Type B pancreatic cell (in vitro differentiated cells): ENCODE measurements at regions not wholly inside any gene's neighbourhood (a gene's known extent, or its start where the extent isn't known, plus 50 kb on each side); places are given as distances from the start of the nearest gene placed in this dataset.

Experiments used
- DNase-seq: peaks from one replicate; pipeline ENCODE4 v3.0.0; 2021; ENCODE audit warnings: mixed read lengths; ENCODE audit not compliant: unreplicated experiment; ENCODE audit errors: extremely low spot score
- H3K27ac Mint-ChIP-seq: 2 replicates; pipeline ENCODE4 v1.8.0; 2021; ENCODE audit warnings: mild to moderate bottlenecking, mixed read lengths
- H3K27me3 Mint-ChIP-seq: 2 replicates; pipeline ENCODE4 v1.8.0; 2021; ENCODE audit warnings: mixed read lengths
- H3K36me3 Mint-ChIP-seq: 2 replicates; pipeline ENCODE4 v1.8.0; 2021; ENCODE audit warnings: mixed read lengths
- H3K4me1 Mint-ChIP-seq: one replicate; pipeline ENCODE4 v1.8.0; 2021; ENCODE audit warnings: mixed read lengths; ENCODE audit not compliant: unreplicated experiment
- H3K4me3 Mint-ChIP-seq: 2 replicates; pipeline ENCODE4 v1.8.0; 2021; ENCODE audit warnings: mild to moderate bottlenecking, mixed read lengths
- H3K9me3 Mint-ChIP-seq: 2 replicates; pipeline ENCODE4 v1.8.0; 2021; ENCODE audit warnings: mixed read lengths
- TF ChIP-seq, protein P1 (sequence below): fragments of 200-600 bp; sonication (generic); conservative IDR thresholded peaks from 2 replicates; pipeline ENCODE4 v1.5.0; 2021; ENCODE audit warnings: antibody characterized with exemption, mild to moderate bottlenecking

DNA sequence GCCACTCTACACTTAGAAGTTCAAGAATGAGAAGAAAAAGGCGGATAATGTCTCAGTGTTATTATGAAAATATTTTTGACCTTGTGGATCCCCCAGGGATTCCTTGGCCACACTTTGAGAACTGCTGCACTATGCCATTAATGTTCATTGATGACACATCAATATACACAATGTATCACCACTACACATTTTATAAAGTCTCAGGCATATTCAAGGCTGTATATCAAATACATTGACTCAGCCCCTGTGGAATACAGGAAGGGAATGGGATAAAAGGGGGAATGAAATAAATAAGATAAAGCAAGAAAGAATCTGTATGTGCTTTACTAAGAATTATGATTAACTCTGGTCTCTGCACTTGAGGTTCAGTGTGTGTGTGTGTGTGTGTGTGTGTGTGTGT lies 69.1 kb downstream of the INHBB start:
- no peak overlapping the region for H3K4me3 Mint-ChIP-seq
- TF ChIP-seq, protein P1, sequence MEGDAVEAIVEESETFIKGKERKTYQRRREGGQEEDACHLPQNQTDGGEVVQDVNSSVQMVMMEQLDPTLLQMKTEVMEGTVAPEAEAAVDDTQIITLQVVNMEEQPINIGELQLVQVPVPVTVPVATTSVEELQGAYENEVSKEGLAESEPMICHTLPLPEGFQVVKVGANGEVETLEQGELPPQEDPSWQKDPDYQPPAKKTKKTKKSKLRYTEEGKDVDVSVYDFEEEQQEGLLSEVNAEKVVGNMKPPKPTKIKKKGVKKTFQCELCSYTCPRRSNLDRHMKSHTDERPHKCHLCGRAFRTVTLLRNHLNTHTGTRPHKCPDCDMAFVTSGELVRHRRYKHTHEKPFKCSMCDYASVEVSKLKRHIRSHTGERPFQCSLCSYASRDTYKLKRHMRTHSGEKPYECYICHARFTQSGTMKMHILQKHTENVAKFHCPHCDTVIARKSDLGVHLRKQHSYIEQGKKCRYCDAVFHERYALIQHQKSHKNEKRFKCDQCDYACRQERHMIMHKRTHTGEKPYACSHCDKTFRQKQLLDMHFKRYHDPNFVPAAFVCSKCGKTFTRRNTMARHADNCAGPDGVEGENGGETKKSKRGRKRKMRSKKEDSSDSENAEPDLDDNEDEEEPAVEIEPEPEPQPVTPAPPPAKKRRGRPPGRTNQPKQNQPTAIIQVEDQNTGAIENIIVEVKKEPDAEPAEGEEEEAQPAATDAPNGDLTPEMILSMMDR: no peak
- no peaks in the 10 kb centered on the region for H3K9me3 Mint-ChIP-seq
- H3K4me1 Mint-ChIP-seq: no peaks in the 10 kb centered on the region
- H3K27ac Mint-ChIP-seq: no peak overlapping the region
- no peak for DNase-seq
- H3K36me3 Mint-ChIP-seq: no peaks in the 10 kb centered on the region
- peaks cover 11% of the 10 kb centered on the region for H3K27me3 Mint-ChIP-seq

DNA sequence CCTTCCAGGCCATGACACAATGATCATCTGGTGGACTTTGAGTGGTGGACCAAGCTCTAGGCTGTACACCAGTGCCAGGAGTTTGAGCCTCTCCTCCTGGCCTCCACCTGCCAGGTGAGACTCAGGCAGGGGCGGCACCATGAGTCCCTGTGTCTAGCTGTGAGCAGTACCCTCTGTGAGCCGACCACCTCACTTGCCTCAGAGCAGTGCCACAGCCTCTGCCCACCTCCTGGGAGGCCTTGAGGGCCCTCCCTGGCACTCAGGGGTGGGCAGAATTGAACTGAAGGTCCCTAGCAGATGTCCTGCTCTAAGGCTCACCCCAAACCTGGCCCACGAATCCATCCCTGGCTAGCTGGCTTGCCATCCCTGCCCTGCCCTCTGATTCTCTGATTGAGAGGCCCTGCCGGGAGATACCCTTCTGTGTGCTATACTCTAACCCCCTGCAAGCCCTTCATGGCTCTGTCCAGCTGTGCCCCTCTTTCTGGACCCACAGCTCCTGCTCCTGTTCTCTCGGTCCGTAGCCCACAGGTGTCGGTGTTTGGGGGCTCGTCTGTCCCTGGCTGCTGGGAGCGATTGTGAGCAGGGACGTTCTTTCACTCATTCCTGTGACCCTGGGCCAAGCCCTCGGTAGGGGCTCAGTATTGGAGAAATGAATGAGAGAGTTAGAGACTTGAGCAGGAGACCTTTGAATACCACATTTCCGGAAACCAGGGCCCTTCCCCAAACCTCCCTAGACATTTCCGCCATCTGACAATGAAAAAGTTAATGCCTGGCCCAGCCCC lies 70.0 kb downstream of the INHBB start:
- no peaks in the 10 kb centered on the region for H3K4me1 Mint-ChIP-seq
- H3K9me3 Mint-ChIP-seq: no peaks in the 10 kb centered on the region
- H3K27ac Mint-ChIP-seq: no peak overlapping the region
- H3K36me3 Mint-ChIP-seq: no peaks in the 10 kb centered on the region
- no peak overlapping the region for H3K4me3 Mint-ChIP-seq
- TF ChIP-seq, protein P1: no peak
- H3K27me3 Mint-ChIP-seq: peaks cover 18% of the 10 kb centered on the region
- no peak for DNase-seq

DNA sequence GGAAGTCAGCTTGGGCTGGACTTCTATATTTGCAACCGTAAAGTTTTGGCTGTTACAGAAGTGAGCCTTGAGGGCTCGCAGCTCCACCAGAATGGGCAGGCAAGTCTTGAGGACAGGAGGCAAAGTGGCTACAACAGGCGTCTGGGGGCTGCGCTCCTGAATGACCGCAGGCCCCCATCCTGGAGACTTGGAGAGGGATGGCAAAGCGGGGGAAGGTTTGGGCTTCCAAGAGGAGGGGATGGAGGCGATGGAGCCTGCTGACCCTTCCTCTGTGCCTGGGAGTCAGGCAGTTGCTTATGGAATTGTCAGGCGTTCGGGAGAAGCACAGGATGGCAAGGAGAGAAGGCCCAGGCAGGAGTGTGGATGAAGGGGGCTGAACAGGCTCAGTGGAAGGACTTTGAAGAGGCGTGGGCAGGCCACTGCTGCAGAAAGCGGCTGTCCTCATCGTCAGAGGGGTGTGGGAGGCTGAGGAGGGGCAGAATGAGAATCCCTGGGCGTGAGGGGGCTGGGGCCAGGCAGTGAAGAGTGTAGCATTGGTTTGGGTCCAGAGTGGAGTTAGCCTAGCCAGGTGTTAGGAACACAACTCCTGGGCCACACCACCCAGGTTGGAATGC lies 72.3 kb downstream of the INHBB start:
- Mint-ChIP-seq H3K9me3 (no peaks in the 10 kb centered on the region), H3K4me1 (no peaks in the 10 kb centered on the region), H3K27ac (no peak overlapping the region), H3K27me3 (peaks cover 27% of the 10 kb centered on the region), H3K4me3 (no peak overlapping the region), H3K36me3 (no peaks in the 10 kb centered on the region)
- DNase-seq: peak; percentile 64
- TF ChIP-seq, protein P1: no peak

DNA sequence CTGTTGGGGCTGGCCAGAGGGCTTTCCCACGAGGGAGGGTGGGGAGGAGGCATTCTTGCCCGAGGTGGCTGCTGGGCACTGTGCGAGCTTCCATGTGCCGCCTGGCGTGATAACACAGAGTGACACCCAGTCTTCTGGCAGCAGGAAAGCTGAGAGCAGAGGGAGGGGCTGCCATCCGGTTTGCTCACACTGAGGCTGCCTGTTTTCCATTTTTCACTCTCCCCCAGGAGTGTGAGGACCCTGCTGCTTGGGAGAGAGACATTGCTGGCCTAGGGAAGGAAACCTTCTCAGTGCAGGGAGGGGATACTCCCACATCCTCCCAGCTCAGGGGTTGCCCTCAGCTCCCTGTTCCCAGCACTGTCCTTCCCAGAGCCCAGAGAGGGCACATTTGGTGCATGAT lies 73.1 kb downstream of the INHBB start:
- no peaks in the 10 kb centered on the region for H3K4me1 Mint-ChIP-seq
- DNase-seq: peak; percentile 57
- H3K4me3 Mint-ChIP-seq: no peak overlapping the region
- TF ChIP-seq, protein P1: no peak
- H3K27me3 Mint-ChIP-seq: peaks cover 33% of the 10 kb centered on the region
- H3K36me3 Mint-ChIP-seq: no peaks in the 10 kb centered on the region
- H3K9me3 Mint-ChIP-seq: no peaks in the 10 kb centered on the region
- H3K27ac Mint-ChIP-seq: no peak overlapping the region

DNA sequence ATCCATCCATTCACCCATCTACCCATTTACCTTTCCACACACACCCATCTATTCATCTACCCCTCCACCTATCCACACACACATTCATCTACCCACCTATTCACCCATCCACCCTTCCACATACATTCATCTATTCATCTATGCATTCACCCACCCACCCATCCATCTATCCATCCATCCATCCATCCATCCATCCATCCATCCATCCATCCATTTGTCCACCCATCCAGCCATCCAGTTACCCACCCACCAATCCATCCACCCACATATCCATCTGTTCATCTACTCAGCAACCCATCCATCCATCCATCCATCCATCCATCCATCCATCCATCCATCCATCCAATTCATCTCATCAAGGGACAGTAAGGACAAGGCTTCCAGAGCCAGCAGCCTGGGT lies 74.0 kb downstream of the INHBB start:
- peaks cover 37% of the 10 kb centered on the region for H3K27me3 Mint-ChIP-seq

More for the DNA sequence above, 74.0 kb downstream of the INHBB start:
- TF ChIP-seq, protein P1: no peak
- Mint-ChIP-seq H3K4me3 (no peak overlapping the region), H3K9me3 (no peaks in the 10 kb centered on the region), H3K36me3 (no peaks in the 10 kb centered on the region), H3K27ac (no peak overlapping the region), H3K4me1 (no peaks in the 10 kb centered on the region)
- no peak for DNase-seq
